Nephron progenitor cell (in vitro differentiated cells): ENCODE measurements at regions not wholly inside any gene's neighbourhood (a gene's known extent, or its start where the extent isn't known, plus 50 kb on each side); places are given as distances from the start of the nearest gene placed in this dataset.

ENCODE experiments used
- DNase-seq: peaks from one replicate; pipeline ENCODE4 v3.0.0; 2021
- H3K27ac Mint-ChIP-seq: 2 replicates; pipeline ENCODE4 v1.8.0; 2021; ENCODE audit warnings: mild to moderate bottlenecking, moderate library complexity, mixed read lengths
- H3K27me3 Mint-ChIP-seq: 2 replicates; pipeline ENCODE4 v1.8.0; 2021; ENCODE audit warnings: mild to moderate bottlenecking, low read depth, mixed read lengths; ENCODE audit not compliant: poor library complexity
- H3K36me3 Mint-ChIP-seq: 2 replicates; pipeline ENCODE4 v1.8.0; 2021; ENCODE audit warnings: low read depth, mixed read lengths
- H3K4me1 Mint-ChIP-seq: 2 replicates; pipeline ENCODE4 v1.8.0; 2021; ENCODE audit warnings: mixed read lengths
- H3K4me3 Mint-ChIP-seq: 2 replicates; pipeline ENCODE4 v1.8.0; 2021; ENCODE audit warnings: mild to moderate bottlenecking, moderate library complexity, mixed read lengths
- H3K9me3 Mint-ChIP-seq: 2 replicates; pipeline ENCODE4 v1.8.0; 2021; ENCODE audit warnings: mild to moderate bottlenecking, moderate library complexity, mixed read lengths
- CTCF ChIP-seq: fragments of 200-600 bp; sonication (generic); IDR thresholded peaks from 2 replicates; pipeline ENCODE4 v1.5.0; 2021; ENCODE audit warnings: antibody characterized with exemption

GRCh38 chr15:69908060-69908459, 189.7 kb downstream of the TLE3 start:
- Mint-ChIP-seq H3K9me3 (no peaks in the 10 kb centered on the region), H3K27ac (no peak overlapping the region), H3K4me1 (peaks cover 54% of the 10 kb centered on the region), H3K4me3 (no peak overlapping the region), H3K36me3 (no peaks in the 10 kb centered on the region), H3K27me3 (peaks cover 17% of the 10 kb centered on the region)
- TF ChIP-seq CTCF: no peak
- DNase-seq: no peak

GRCh38 chr15:69908590-69909420, 188.9 kb downstream of the TLE3 start:
- no peak overlapping the region for H3K4me3 Mint-ChIP-seq
- no peaks in the 10 kb centered on the region for H3K36me3 Mint-ChIP-seq
- H3K4me1 Mint-ChIP-seq: peaks cover 57% of the 10 kb centered on the region
- H3K27me3 Mint-ChIP-seq: peaks cover 17% of the 10 kb centered on the region
- DNase-seq: no peak
- no peak for TF ChIP-seq CTCF
- no peak overlapping the region for H3K27ac Mint-ChIP-seq
- no peaks in the 10 kb centered on the region for H3K9me3 Mint-ChIP-seq

- no peak overlapping the region for H3K4me3 Mint-ChIP-seq
- TF ChIP-seq CTCF: no peak
- peaks cover 23% of the 10 kb centered on the region for H3K27me3 Mint-ChIP-seq
- no peaks in the 10 kb centered on the region for H3K36me3 Mint-ChIP-seq
- H3K27ac Mint-ChIP-seq: no peak overlapping the region
- no peaks in the 10 kb centered on the region for H3K9me3 Mint-ChIP-seq
- no peak for DNase-seq
- peaks cover 56% of the 10 kb centered on the region for H3K4me1 Mint-ChIP-seq
Observed at GRCh38 chr15:69909719-69910444, 187.8 kb downstream of the TLE3 start.

GRCh38 chr15:69910514-69910913, 187.2 kb downstream of the TLE3 start:
- Mint-ChIP-seq H3K36me3 (no peaks in the 10 kb centered on the region), H3K27ac (no peak overlapping the region), H3K27me3 (peaks cover 20% of the 10 kb centered on the region), H3K4me1 (peaks cover 52% of the 10 kb centered on the region), H3K4me3 (no peak overlapping the region), H3K9me3 (no peaks in the 10 kb centered on the region)
- TF ChIP-seq CTCF: no peak
- no peak for DNase-seq

GRCh38 chr15:69912116-69912515, 185.6 kb downstream of the TLE3 start:
- peaks cover 61% of the 10 kb centered on the region for H3K4me1 Mint-ChIP-seq
- no peak for TF ChIP-seq CTCF
- H3K9me3 Mint-ChIP-seq: no peaks in the 10 kb centered on the region
- DNase-seq: no peak
- H3K27ac Mint-ChIP-seq: no peak overlapping the region
- peaks cover 20% of the 10 kb centered on the region for H3K27me3 Mint-ChIP-seq
- H3K4me3 Mint-ChIP-seq: no peak overlapping the region
- no peaks in the 10 kb centered on the region for H3K36me3 Mint-ChIP-seq
